Endothelial cell of umbilical vein (primary cell): ENCODE measurements at regions not wholly inside any gene's neighbourhood (a gene's known extent, or its start where the extent isn't known, plus 50 kb on each side); places are given as distances from the start of the nearest gene placed in this dataset.

Source experiments
- BruUV-seq: library from RNA; stranded (reverse); fragments of 400-500 nt; replicated peaks from 2 replicates; lab custom pipeline; 2021; lab: Mats Ljungman, UMichigan
- CTCF ChIA-PET: fragments of 300-600, 350-600 bp; sonication (Branson Sonifier 250); formaldehyde crosslinking; loops from one replicate; lab custom pipeline; 2021; ENCODE audit warnings: antibody characterized with exemption, inconsistent platforms; lab: Charles Lee
- POLR2A ChIA-PET: fragments of 300-600, 350-600 bp; sonication (Branson Sonifier 250); formaldehyde crosslinking; loops from one replicate; lab custom pipeline; 2021; ENCODE audit warnings: antibody characterized with exemption, inconsistent platforms; lab: Charles Lee
- DNase-seq: peaks from one replicate; pipeline ENCODE4 v3.0.0-alpha.2; 2011; ENCODE audit warnings: low read depth, low spot score
- FAIRE-seq: peaks from 2 replicates; lab custom pipeline; 2011; peaks lifted over from hg19 to GRCh38; lab: Jason Lieb, UNC
- H2AFZ ChIP-seq: 2 replicates; pipeline ENCODE4 v1.6.0; 2012; ENCODE audit warnings: low read depth, low read length, control low read depth, inconsistent platforms
- H3K27ac ChIP-seq: 2 replicates; pipeline ENCODE4 v1.5.1; 2011; ENCODE audit warnings: low read depth, mild to moderate bottlenecking, control low read depth, low read length, moderate library complexity; ENCODE audit not compliant: insufficient read depth
- H3K27me3 ChIP-seq, 2 experiments: 2 replicates each; pipeline versions ENCODE4 v1.6.0 to v1.6.1; 2011; ENCODE audit warnings: low read length in 2 of 2, mixed read lengths in 1 of 2; ENCODE audit not compliant: control insufficient read depth in 2 of 2, insufficient read depth in 2 of 2
- H3K36me3 ChIP-seq, 2 experiments: 2 replicates in 1 of 2; 3 replicates in 1 of 2; pipeline ENCODE4 v1.5.1; 2011; ENCODE audit warnings: low read length in 2 of 2, mild to moderate bottlenecking in 1 of 2, moderate library complexity in 1 of 2; ENCODE audit not compliant: control insufficient read depth in 2 of 2, insufficient read depth in 2 of 2; ENCODE audit errors: extremely low read depth in 1 of 2
- H3K4me1 ChIP-seq: 3 replicates; pipeline ENCODE4 v1.5.1; 2011; ENCODE audit warnings: mild to moderate bottlenecking, low read length; ENCODE audit not compliant: control insufficient read depth, insufficient read depth; ENCODE audit errors: extremely low read depth
- H3K4me2 ChIP-seq: 2 replicates; pipeline ENCODE4 v1.6.1; 2011; ENCODE audit warnings: low read length, control low read depth, mixed read lengths; ENCODE audit not compliant: insufficient read depth
- H3K4me3 ChIP-seq, 3 experiments: fragments of 200-600 bp in 1 of 3; sonication (generic), shearing (Covaris generic) in 1 of 3; replicated peaks in 1 of 3; 2 replicates each; pipeline ENCODE4 v1.5.1; 2011 to 2016; ENCODE audit warnings: control low read depth in 3 of 3, low read length in 3 of 3, mild to moderate bottlenecking in 2 of 3, inconsistent platforms in 1 of 3, low read depth in 1 of 3, moderate library complexity in 1 of 3; ENCODE audit not compliant: insufficient read depth in 1 of 3
- H3K79me2 ChIP-seq: 2 replicates; pipeline ENCODE4 v1.6.0; 2012; ENCODE audit warnings: low read length, inconsistent platforms; ENCODE audit not compliant: control insufficient read depth, insufficient read depth
- H3K9ac ChIP-seq: replicated peaks from 2 replicates; pipeline ENCODE3; 2011; ENCODE audit warnings: low read length, control low read depth; ENCODE audit not compliant: insufficient read depth; ENCODE audit errors: extremely low read depth
- H3K9me1 ChIP-seq: replicated peaks from 3 replicates; pipeline ENCODE4 v1.6.0; 2011; ENCODE audit warnings: mild to moderate bottlenecking, low read length; ENCODE audit not compliant: control insufficient read depth, insufficient read depth; ENCODE audit errors: extremely low read depth
- H3K9me3 ChIP-seq: replicated peaks from 2 replicates; pipeline ENCODE4 v1.5.1; 2012; ENCODE audit warnings: low read length, inconsistent platforms; ENCODE audit not compliant: control insufficient read depth, insufficient read depth
- H4K20me1 ChIP-seq: replicated peaks from 2 replicates; pipeline ENCODE3; 2011; ENCODE audit warnings: mild to moderate bottlenecking, low read length; ENCODE audit not compliant: control insufficient read depth, insufficient read depth; ENCODE audit errors: extremely low read depth
- EZH2 ChIP-seq: IDR thresholded peaks from 2 replicates; pipeline ENCODE4 v1.6.1; 2012; ENCODE audit warnings: borderline replicate concordance, low read depth, mild to moderate bottlenecking, moderate library complexity, low read length, inconsistent platforms; ENCODE audit not compliant: severe bottlenecking
- FOS ChIP-seq: IDR thresholded peaks from 2 replicates; pipeline ENCODE4 v1.6.1; 2011; ENCODE audit warnings: mild to moderate bottlenecking, low read length, moderate library complexity, borderline replicate concordance; ENCODE audit not compliant: insufficient read depth
- GATA2 ChIP-seq: IDR thresholded peaks from 2 replicates; pipeline ENCODE4 v1.7.0; 2011; ENCODE audit warnings: low read depth, mild to moderate bottlenecking, moderate library complexity, mixed read lengths, low read length; ENCODE audit not compliant: insufficient read length, insufficient read depth
- JUN ChIP-seq: IDR thresholded peaks from 2 replicates; pipeline ENCODE4 v1.6.1; 2011; ENCODE audit warnings: borderline replicate concordance, low read depth; ENCODE audit not compliant: insufficient read length, insufficient read depth
- MYC ChIP-seq: IDR thresholded peaks from one replicate; pipeline ENCODE4 v1.6.1; 2011; ENCODE audit warnings: mild to moderate bottlenecking, low read depth, low read length
- POLR2A ChIP-seq: IDR thresholded peaks from 2 replicates; pipeline ENCODE4 v1.6.1; 2012; ENCODE audit warnings: low read depth, mild to moderate bottlenecking, control low read depth, low read length
- POLR2AphosphoS5 ChIP-seq: IDR thresholded peaks from 2 replicates; pipeline ENCODE4 v1.6.1; 2012; ENCODE audit warnings: low read depth, mild to moderate bottlenecking, control low read depth, low read length, moderate library complexity; ENCODE audit not compliant: insufficient read depth
- dilution Hi-C: fragments of 300-500 bp; cut with MboI; formaldehyde crosslinking; loops from one replicate; pipeline ENCODE4 v1.15.0; 2019; ENCODE audit warnings: low sequenced_read_pairs; ENCODE audit not compliant: extremely low pct_ligation_motif_present
- intact Hi-C: fragments of 100-400 bp; cut with micrococcal nuclease; formaldehyde crosslinking; loops from one replicate; pipeline ENCODE4 v1.10.0; 2022
- TF ChIP-seq, protein P1 (sequence below), 2 donors: IDR thresholded peaks; 1 replicate in 1 of 2; 2 replicates in 1 of 2; pipeline ENCODE4 v1.5.1; 2011; ENCODE audit warnings: low read length in 2 of 2, mild to moderate bottlenecking in 2 of 2, moderate library complexity in 2 of 2, control low read depth in 1 of 2, inconsistent platforms in 1 of 2, low read depth in 1 of 2; ENCODE audit not compliant: insufficient read depth in 1 of 2; ENCODE audit errors: extremely low read depth in 1 of 2
- TF ChIP-seq, protein P2 (sequence below): IDR thresholded peaks from 2 replicates; pipeline ENCODE4 v1.6.1; 2011; ENCODE audit not compliant: insufficient read depth, insufficient read length

DNA sequence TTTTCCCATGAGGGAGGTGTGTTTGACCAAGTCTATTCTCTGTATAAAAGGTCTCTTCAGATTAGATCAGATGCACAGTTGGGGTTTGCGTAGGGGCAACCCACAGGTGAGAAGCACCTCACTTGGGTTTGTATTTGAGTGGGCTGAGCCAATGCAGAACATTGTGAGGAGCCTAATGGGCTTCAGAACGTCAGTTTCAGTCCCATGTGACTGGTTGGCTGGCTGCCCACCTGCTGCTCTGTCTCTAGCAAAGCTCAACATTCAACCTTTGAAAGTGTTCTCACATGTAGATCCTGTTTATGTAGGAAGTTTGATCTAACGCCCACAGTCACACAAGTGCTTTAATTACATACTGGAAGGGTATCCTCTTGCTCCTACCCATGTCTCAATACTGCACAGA, 105.5 kb downstream of the FASLG start:
- intact Hi-C loops, result no loop called here
- H3K36me3 ChIP-seq, result no peaks in the 10 kb centered on the region
- no peaks in the 10 kb centered on the region for H3K27me3 ChIP-seq
- H3K9me3 ChIP-seq, result no peaks in the 10 kb centered on the region
- DNase-seq, result peak; percentile 67
- BruUV-seq, result no TSS peak
- no peak overlapping the region for H3K9ac ChIP-seq
- dilution Hi-C loops, result no loop called here
- no peak overlapping the region for H3K4me3 ChIP-seq
- no peaks in the 10 kb centered on the region for H3K9me1 ChIP-seq
- H3K4me2 ChIP-seq, result no peak overlapping the region
- no peaks in the 10 kb centered on the region for H4K20me1 ChIP-seq
- no peaks in the 10 kb centered on the region for H3K79me2 ChIP-seq
- peaks cover 13% of the 10 kb centered on the region for H3K4me1 ChIP-seq
- no peak overlapping the region for H3K27ac ChIP-seq
- no peak overlapping the region for H2AFZ ChIP-seq
- no peak for TF ChIP-seq EZH2
- TF ChIP-seq FOS, result no peak
- TF ChIP-seq, protein P1, sequence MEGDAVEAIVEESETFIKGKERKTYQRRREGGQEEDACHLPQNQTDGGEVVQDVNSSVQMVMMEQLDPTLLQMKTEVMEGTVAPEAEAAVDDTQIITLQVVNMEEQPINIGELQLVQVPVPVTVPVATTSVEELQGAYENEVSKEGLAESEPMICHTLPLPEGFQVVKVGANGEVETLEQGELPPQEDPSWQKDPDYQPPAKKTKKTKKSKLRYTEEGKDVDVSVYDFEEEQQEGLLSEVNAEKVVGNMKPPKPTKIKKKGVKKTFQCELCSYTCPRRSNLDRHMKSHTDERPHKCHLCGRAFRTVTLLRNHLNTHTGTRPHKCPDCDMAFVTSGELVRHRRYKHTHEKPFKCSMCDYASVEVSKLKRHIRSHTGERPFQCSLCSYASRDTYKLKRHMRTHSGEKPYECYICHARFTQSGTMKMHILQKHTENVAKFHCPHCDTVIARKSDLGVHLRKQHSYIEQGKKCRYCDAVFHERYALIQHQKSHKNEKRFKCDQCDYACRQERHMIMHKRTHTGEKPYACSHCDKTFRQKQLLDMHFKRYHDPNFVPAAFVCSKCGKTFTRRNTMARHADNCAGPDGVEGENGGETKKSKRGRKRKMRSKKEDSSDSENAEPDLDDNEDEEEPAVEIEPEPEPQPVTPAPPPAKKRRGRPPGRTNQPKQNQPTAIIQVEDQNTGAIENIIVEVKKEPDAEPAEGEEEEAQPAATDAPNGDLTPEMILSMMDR (IDR thresholded peaks at IDR 0.05; ENCODE audit: extremely low read depth in 1 of 2, insufficient read depth in 1 of 2, low read depth in 1 of 2, low read length in 2 of 2), result no peak
- TF ChIP-seq GATA2, result no peak
- FAIRE-seq, result no peak
- CTCF ChIA-PET, result no interaction called here
- POLR2A ChIA-PET, result no interaction called here

DNA sequence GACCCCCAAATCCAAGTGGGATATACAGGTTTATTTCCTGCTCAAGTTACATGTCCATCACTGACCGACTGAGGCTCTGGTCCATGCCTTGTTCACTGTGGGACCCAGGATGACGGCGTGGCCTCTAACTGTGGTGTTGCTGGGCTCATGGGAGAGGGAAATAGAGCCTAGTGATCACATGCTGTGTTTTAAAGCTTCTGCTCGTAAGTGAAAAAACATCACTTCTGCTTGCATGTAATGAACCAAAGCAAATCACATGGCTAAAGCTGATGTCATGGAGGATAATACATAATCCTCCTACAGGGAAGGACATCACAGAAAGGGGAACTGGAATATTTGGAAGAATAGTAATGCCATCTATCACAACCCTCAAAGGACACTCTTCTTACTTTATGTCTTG, 107.6 kb downstream of the FASLG start:
- dilution Hi-C loops, result no loop called here

More for the DNA sequence above, 107.6 kb downstream of the FASLG start:
- Histone ChIP-seq H3K4me2 (no peak overlapping the region), H3K36me3 (no peaks in the 10 kb centered on the region), H3K9me3 (no peaks in the 10 kb centered on the region), H3K9me1 (no peaks in the 10 kb centered on the region), H3K4me3 (no peak overlapping the region), H4K20me1 (no peaks in the 10 kb centered on the region), H2AFZ (no peak overlapping the region), H3K27me3 (no peaks in the 10 kb centered on the region), H3K9ac (no peak overlapping the region), H3K4me1 (peaks cover 8% of the 10 kb centered on the region), H3K27ac (no peak overlapping the region), H3K79me2 (no peaks in the 10 kb centered on the region)
- TF ChIP-seq POLR2A, result no peak
- TF ChIP-seq JUN, result no peak
- no peak for TF ChIP-seq MYC
- TF ChIP-seq EZH2, result no peak
- TF ChIP-seq POLR2AphosphoS5, result no peak
- TF ChIP-seq, protein P2, sequence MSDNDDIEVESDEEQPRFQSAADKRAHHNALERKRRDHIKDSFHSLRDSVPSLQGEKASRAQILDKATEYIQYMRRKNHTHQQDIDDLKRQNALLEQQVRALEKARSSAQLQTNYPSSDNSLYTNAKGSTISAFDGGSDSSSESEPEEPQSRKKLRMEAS, result no peak
- TF ChIP-seq, protein P1 (IDR thresholded peaks at IDR 0.05; ENCODE audit: extremely low read depth in 1 of 2, insufficient read depth in 1 of 2, low read depth in 1 of 2, low read length in 2 of 2), result no peak
- TF ChIP-seq GATA2, result no peak
- no peak for TF ChIP-seq FOS
- DNase-seq, result no peak
- no peak for FAIRE-seq
- ChIA-PET CTCF (interaction anchor here (1.1 kb wide), 1 partner anchor 9 kb away, joined by 3 read pairs; no protein-coding TSS in a partner anchor), POLR2A (no interaction called here)
- intact Hi-C loops, result no loop called here
- no TSS peak for BruUV-seq
